Cardiac fibroblast (primary cell): ENCODE measurements at regions not wholly inside any gene's neighbourhood (a gene's known extent, or its start where the extent isn't known, plus 50 kb on each side); places are given as distances from the start of the nearest gene placed in this dataset.
A peak's percentile ranks its signal among the peaks of the same experiment; 100 is the strongest.
"Not testable (repeated sequence)": the region's sequence is repeated elsewhere in the genome, so short reads cannot be mapped to it uniquely, and the experiment has no call there.

Experiments used
- DNase-seq, 2 donors: peaks; one replicate each; pipeline versions ENCODE4 v3.0.0 to v3.0.0-alpha.2; 2010; ENCODE audit warnings: low read depth in 2 of 2
- H3K4me3 ChIP-seq, 2 donors: replicated peaks in 1 of 2; 1 replicate in 1 of 2; 2 replicates in 1 of 2; pipeline ENCODE4 v1.5.1; 2011; ENCODE audit warnings: low read depth in 2 of 2, low read length in 2 of 2, mild to moderate bottlenecking in 2 of 2, moderate library complexity in 1 of 2
- TF ChIP-seq, protein P1 (sequence below): IDR thresholded peaks from one replicate; pipeline ENCODE4 v1.5.1; 2011; ENCODE audit warnings: low read depth, mild to moderate bottlenecking, low read length, inconsistent platforms

DNA sequence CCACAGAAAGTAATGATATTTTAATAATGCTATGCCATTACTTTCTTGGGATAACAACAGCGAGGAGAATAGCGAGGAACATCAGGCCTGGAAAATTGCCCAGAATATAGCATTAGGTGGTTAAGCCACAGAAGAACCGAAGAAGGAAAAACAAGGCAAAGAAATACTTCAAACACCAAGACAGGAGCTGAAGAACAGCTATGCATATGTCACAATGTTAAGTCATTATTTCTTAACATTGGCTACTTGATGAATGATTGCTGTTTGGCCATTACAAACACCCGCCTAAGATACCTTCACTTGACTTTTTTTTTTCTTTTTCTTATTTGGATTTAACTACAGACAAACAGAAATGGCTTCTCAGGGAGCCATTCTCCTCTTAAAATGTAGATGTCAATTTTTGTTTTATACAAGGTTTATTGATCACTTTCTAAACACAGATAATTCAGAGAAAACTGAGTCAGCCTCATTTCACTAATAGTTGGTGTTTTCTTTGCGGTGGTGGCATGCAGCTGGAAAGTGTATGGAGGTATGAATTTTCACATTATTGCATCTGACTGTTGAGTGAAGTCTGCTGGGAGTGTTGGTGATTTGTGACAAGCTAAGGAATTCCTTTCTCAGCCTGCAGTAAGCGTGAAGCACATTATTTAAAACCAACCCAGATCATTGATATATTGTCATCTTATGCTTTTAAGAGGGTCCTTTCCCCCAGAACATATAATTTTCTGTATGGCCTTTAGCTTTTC is 705.7 kb upstream of the NR2F2 start:
- TF ChIP-seq, protein P1, sequence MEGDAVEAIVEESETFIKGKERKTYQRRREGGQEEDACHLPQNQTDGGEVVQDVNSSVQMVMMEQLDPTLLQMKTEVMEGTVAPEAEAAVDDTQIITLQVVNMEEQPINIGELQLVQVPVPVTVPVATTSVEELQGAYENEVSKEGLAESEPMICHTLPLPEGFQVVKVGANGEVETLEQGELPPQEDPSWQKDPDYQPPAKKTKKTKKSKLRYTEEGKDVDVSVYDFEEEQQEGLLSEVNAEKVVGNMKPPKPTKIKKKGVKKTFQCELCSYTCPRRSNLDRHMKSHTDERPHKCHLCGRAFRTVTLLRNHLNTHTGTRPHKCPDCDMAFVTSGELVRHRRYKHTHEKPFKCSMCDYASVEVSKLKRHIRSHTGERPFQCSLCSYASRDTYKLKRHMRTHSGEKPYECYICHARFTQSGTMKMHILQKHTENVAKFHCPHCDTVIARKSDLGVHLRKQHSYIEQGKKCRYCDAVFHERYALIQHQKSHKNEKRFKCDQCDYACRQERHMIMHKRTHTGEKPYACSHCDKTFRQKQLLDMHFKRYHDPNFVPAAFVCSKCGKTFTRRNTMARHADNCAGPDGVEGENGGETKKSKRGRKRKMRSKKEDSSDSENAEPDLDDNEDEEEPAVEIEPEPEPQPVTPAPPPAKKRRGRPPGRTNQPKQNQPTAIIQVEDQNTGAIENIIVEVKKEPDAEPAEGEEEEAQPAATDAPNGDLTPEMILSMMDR = no peak
- DNase-seq = peak in 1 of 2 donors; percentile 11
- H3K4me3 ChIP-seq = no peak overlapping the region

DNA sequence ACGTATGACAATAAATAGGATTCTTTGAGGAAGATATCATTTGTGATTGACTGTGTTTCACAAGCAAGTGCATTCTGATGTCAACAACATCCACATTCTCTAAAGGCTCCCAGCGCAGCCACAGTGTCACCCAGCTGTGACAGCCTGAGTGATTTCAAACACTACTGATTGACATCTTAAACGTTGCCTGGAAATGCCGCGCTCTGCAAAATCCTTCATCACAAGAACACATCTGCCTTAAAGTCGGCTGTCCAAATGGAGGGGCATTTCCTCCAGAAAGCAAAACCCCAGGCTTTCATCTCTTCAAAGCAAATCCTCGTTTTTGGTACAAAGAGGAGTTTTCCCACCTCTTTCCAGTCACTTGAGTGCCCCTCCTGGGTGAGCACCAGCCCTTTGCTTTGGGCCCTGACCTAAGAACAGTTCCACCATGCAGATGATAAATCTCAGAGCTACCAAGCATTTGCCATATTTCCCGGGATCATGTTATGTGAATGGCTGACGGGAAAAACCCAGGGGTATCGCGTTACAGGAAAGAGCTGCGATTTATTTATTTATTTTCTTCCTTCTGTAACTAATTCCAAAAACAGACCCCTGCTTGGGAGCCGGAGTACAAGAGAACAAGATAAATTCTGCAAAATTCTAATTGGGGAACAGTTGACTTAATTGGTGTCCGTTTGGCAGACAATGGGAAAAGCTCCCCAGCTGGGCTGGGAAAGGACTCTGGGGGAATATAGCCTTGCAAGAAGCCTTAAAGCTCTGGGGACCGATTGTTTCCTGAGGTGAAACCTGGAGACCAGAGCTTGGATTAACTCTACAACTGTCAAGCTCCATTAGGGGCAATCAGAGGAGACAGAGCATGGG is 703.8 kb upstream of the NR2F2 start:
- TF ChIP-seq, protein P1 = no peak
- no peak for DNase-seq
- no peak overlapping the region for H3K4me3 ChIP-seq

DNA sequence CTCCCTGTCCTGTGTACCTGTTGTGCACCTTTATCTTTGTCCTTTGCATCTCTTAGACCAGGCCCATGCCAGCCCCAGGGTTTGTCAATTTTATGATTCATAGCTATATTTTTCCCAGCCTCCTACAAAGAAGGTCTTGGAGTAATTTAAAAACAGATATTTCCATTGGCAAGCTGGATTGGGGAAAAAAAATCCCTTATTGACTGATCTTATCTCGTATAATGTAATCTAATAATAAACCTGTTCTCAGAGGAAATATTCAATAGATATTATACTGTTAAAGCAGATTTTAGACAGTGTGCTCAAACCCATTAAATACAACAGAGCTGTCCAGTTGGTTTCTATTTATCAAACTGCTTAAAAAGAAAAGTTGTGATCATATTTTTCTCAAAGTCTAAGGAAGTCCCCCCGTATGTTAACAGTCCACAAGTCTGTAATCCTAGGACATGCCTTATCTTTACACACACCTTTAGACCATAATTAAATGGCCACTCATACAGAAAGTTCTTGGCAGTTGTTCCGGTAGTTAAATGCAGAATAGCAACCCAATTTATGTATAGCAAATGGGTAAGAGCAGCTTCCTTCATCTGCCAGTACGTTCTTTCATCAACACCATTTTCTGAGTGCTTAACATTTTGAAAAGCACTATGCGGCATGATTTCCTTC is 700.9 kb upstream of the NR2F2 start:
- DNase-seq = no peak
- TF ChIP-seq, protein P1 = no peak
- H3K4me3 ChIP-seq = no peak overlapping the region

DNA sequence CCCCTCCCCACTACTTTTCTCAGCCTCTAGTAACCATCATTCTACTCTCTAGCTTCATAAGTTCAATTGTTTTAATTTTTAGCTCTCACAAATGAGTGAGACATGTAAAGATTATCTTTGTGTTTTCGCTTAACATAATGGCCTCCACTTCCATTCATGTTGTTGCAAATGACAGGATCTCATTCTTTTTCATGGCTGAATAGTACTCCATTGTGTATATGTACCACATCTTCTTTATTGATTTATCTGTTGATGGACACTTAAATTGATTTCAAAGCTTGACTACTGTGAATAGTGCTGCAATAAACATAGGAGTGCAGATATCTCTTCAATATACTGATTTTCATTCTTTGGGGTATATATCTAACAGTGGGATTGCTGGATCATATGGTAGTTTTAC is 699.8 kb upstream of the NR2F2 start:
- no peak overlapping the region for H3K4me3 ChIP-seq
- TF ChIP-seq, protein P1 = no peak
- DNase-seq = no peak

DNA sequence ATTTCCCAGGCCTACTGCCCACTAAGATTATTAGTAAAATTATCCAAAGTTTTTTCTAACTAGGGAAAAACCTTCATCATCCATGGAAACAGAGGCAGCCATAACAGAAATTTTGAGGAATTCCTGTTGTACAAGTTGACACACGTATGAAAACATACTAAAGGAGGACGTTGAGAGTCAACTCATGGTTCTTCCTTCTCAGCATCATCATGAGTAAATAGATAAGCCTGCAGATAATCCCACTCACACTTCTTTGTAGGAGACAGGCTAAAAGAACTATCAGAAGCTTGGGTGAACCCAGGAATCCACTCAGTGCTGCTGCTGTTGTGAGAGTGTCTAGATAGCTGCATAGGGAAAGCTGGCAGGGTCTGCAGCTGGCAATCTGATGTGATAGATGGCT is 694.8 kb upstream of the NR2F2 start:
- DNase-seq = no peak
- no peak overlapping the region for H3K4me3 ChIP-seq
- TF ChIP-seq, protein P1 = no peak

DNA sequence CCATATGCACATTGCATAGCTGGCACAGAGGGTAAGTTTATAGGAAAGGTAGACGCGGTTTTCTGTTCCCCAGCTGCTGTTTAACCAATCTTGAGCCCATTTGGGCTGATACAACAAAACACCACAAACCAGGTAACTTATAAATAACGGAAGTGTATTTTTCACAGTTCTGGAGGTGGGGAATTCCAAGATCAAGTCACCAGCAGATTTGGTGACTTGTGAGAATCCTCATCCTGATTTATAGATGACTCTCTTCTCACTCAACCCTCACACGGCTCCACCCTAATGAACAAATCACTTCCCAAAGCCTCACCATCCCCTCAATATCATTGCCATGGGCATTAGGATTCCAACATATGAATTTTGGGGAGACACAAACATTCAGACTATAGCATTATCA is 694.4 kb upstream of the NR2F2 start:
- no peak overlapping the region for H3K4me3 ChIP-seq
- DNase-seq = no peak
- TF ChIP-seq, protein P1 = no peak

DNA sequence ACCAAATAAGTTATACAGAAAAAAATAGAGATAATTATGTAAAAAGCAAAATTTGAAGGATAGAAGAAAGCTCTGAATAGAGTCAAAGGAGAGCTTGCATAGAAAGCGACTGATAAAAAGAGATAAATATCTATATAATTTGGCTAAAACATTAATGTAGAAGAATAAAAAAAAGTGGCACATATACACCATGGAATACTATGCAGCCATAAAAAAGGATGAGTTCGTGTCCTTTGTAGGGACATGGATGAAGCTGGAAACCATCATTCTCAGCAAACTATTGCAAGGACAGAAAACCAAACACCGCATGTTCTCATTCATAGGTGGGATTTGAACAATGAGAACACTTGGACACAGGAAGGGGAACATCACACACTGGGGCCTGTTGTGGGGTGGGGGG is 693.3 kb upstream of the NR2F2 start:
- not testable (repeated sequence) for H3K4me3 ChIP-seq

More for the DNA sequence above, 693.3 kb upstream of the NR2F2 start:
- not testable (repeated sequence) for DNase-seq
